BJ (cell line): ENCODE measurements at regions not wholly inside any gene's neighbourhood (a gene's known extent, or its start where the extent isn't known, plus 50 kb on each side); places are given as distances from the start of the nearest gene placed in this dataset.

Experiments
- CTCF ChIA-PET: fragments of 350-600 bp; formaldehyde crosslinking; extraction: SDS; loops from one replicate; lab custom pipeline; 2021; ENCODE audit warnings: antibody characterized with exemption, inconsistent platforms; lab: Yijun Ruan, JAX
- POLR2A ChIA-PET: fragments of 300-600 bp; sonication (Branson Sonifier 250); formaldehyde crosslinking; extraction: SDS; loops from one replicate; lab custom pipeline; 2021; ENCODE audit warnings: antibody characterized with exemption; lab: Charles Lee
- DNase-seq: peaks from one replicate; pipeline ENCODE4 v3.0.0-alpha.2; 2011; ENCODE audit warnings: low read depth
- H3K27me3 ChIP-seq: 2 replicates; pipeline ENCODE4 v1.6.0; 2011; ENCODE audit warnings: low read length; ENCODE audit not compliant: control insufficient read depth, insufficient read depth
- H3K36me3 ChIP-seq: 2 replicates; pipeline ENCODE4 v1.5.1; 2011; ENCODE audit warnings: low read length; ENCODE audit not compliant: control insufficient read depth, insufficient read depth
- H3K4me3 ChIP-seq: 2 replicates; pipeline ENCODE4 v1.5.1; 2011; ENCODE audit warnings: low read depth, mild to moderate bottlenecking, control low read depth, low read length
- CTCF ChIP-seq: IDR thresholded peaks from 2 replicates; pipeline ENCODE4 v1.5.1; 2011; ENCODE audit warnings: low read depth, mild to moderate bottlenecking, control low read depth, inconsistent platforms, low read length, moderate library complexity; ENCODE audit not compliant: insufficient read depth

- DNase-seq = no peak
- no peaks in the 10 kb centered on the region for H3K27me3 ChIP-seq
- ChIA-PET CTCF (interaction anchor here (0.9 kb wide), 1 partner anchor 22 kb away, joined by 3 read pairs; no protein-coding TSS in a partner anchor), POLR2A (no interaction called here)
- H3K36me3 ChIP-seq = no peaks in the 10 kb centered on the region
- TF ChIP-seq CTCF = no peak
- H3K4me3 ChIP-seq = no peak overlapping the region
Observed at GRCh38 chr20:40848096-40848495, 159.1 kb upstream of the MAFB start.

- no peaks in the 10 kb centered on the region for H3K27me3 ChIP-seq
- no peaks in the 10 kb centered on the region for H3K36me3 ChIP-seq
- no peak overlapping the region for H3K4me3 ChIP-seq
- ChIA-PET CTCF (interaction anchor here (0.9 kb wide), 1 partner anchor 22 kb away, joined by 3 read pairs; no protein-coding TSS in a partner anchor), POLR2A (no interaction called here)
- no peak for DNase-seq
- TF ChIP-seq CTCF = no peak
Observed at GRCh38 chr20:40848526-40848925, 159.5 kb upstream of the MAFB start.

- POLR2A ChIA-PET = no interaction called here
- Histone ChIP-seq H3K27me3 (no peaks in the 10 kb centered on the region; the same call in 1 of the 2 replicates), H3K36me3 (no peaks in the 10 kb centered on the region), H3K4me3 (no peak overlapping the region)
- no peak for DNase-seq
- TF ChIP-seq CTCF = no peak
- CTCF ChIA-PET = no interaction called here
Observed at GRCh38 chr20:40849456-40849855, 160.4 kb upstream of the MAFB start.

- DNase-seq = no peak
- TF ChIP-seq CTCF = no peak
- H3K4me3 ChIP-seq = no peak overlapping the region
- ChIA-PET POLR2A (no interaction called here), CTCF (interaction anchor here (1.0 kb wide), 1 partner anchor 9 kb away, joined by 3 read pairs; no protein-coding TSS in a partner anchor)
- peaks cover under 1% of the 10 kb centered on the region; the same call in 1 of the 2 replicates for H3K27me3 ChIP-seq
- no peaks in the 10 kb centered on the region for H3K36me3 ChIP-seq
Observed at GRCh38 chr20:40851051-40851450, 162.0 kb upstream of the MAFB start.

GRCh38 chr20:40855269-40855668 is 166.2 kb upstream of the MAFB start:
- DNase-seq = no peak
- ChIA-PET CTCF (interaction anchor here (1.5 kb wide), 1 partner anchor 15 kb away, joined by 4 read pairs; no protein-coding TSS in a partner anchor), POLR2A (no interaction called here)
- H3K36me3 ChIP-seq = no peaks in the 10 kb centered on the region
- no peak for TF ChIP-seq CTCF
- H3K4me3 ChIP-seq = no peak overlapping the region
- peaks cover 4% of the 10 kb centered on the region for H3K27me3 ChIP-seq
